Peyer's patch (tissue), 4 donors: ENCODE measurements at regions not wholly inside any gene's neighbourhood (a gene's known extent, or its start where the extent isn't known, plus 50 kb on each side); places are given as distances from the start of the nearest gene placed in this dataset.

Experiments
- DNase-seq, 3 donors: peaks; one replicate each; pipeline ENCODE4 v3.0.0-alpha.2; 2017 to 2019
- H3K27ac ChIP-seq, 4 donors: fragments of 200-600 bp; sonication (generic); one replicate each; pipeline ENCODE4 v1.5.1; 2016 to 2019
- H3K27me3 ChIP-seq, 2 donors: fragments of 200-600 bp; sonication (generic); one replicate each; pipeline ENCODE4 v1.5.1; 2019
- H3K36me3 ChIP-seq, 3 donors: fragments of 200-600 bp; sonication (generic); one replicate each; pipeline ENCODE4 v1.5.1; 2016 to 2019
- H3K4me1 ChIP-seq, 4 donors: fragments of 200-600 bp; sonication (generic); one replicate each; pipeline ENCODE4 v1.5.1; 2016 to 2019
- H3K4me3 ChIP-seq, 4 donors: fragments of 200-600 bp; sonication (generic); 1 replicate in 3 of 4; 2 replicates in 1 of 4; pipeline ENCODE4 v1.5.1; 2016 to 2019; ENCODE audit warnings: mild to moderate bottlenecking in 1 of 4
- H3K9me3 ChIP-seq, 4 donors: fragments of 200-600 bp; sonication (generic); one replicate each; pipeline ENCODE4 v1.5.1; 2016 to 2019; ENCODE audit warnings: mild to moderate bottlenecking in 1 of 4
- CTCF ChIP-seq, 6 experiments: fragments of 450-650 bp in 4 of 6; fragments of 200-600 bp in 2 of 6; sonication (generic) in 1 of 6; IDR thresholded peaks; one replicate each; pipeline ENCODE4 v1.5.1; 2017 to 2019; ENCODE audit warnings: antibody characterized with exemption in 6 of 6, mild to moderate bottlenecking in 3 of 6, moderate library complexity in 1 of 6
- POLR2A ChIP-seq, 2 donors: fragments of 450-650 bp; IDR thresholded peaks; one replicate each; pipeline ENCODE4 v1.5.1; 2017; ENCODE audit warnings: antibody characterized with exemption in 2 of 2, mild to moderate bottlenecking in 2 of 2, moderate library complexity in 2 of 2

- Histone ChIP-seq H3K36me3 (no peaks in the 10 kb centered on the region), H3K4me1 (no peaks in the 10 kb centered on the region), H3K9me3 (no peaks in the 10 kb centered on the region), H3K27ac (no peak overlapping the region), H3K4me3 (no peak overlapping the region), H3K27me3 (no peaks in the 10 kb centered on the region)
- TF ChIP-seq CTCF (IDR thresholded peaks at IDR 0.05) (no peak), POLR2A (IDR thresholded peaks at IDR 0.05) (no peak)
- no peak for DNase-seq
Observed at GRCh38 chr6:23343610-23344306, 774.4 kb downstream of the HDGFL1 start.

- no peak for TF ChIP-seq POLR2A (IDR thresholded peaks at IDR 0.05)
- TF ChIP-seq CTCF (IDR thresholded peaks at IDR 0.05), result no peak
- H3K4me1 ChIP-seq, result no peaks in the 10 kb centered on the region
- H3K36me3 ChIP-seq, result no peaks in the 10 kb centered on the region
- no peaks in the 10 kb centered on the region for H3K9me3 ChIP-seq
- H3K4me3 ChIP-seq, result no peak overlapping the region
- no peaks in the 10 kb centered on the region for H3K27me3 ChIP-seq
- H3K27ac ChIP-seq, result no peak overlapping the region
- no peak for DNase-seq
Observed at GRCh38 chr6:23348185-23348584, 777.8 kb upstream of the NRSN1 start.

GRCh38 chr6:23349521-23350147, 776.4 kb upstream of the NRSN1 start:
- Histone ChIP-seq H3K4me1 (no peaks in the 10 kb centered on the region), H3K4me3 (no peak overlapping the region), H3K27me3 (no peaks in the 10 kb centered on the region), H3K9me3 (no peaks in the 10 kb centered on the region), H3K36me3 (no peaks in the 10 kb centered on the region), H3K27ac (no peak overlapping the region)
- no peak for DNase-seq
- TF ChIP-seq POLR2A (IDR thresholded peaks at IDR 0.05) (no peak), CTCF (IDR thresholded peaks at IDR 0.05) (no peak)

- Histone ChIP-seq H3K27me3 (no peaks in the 10 kb centered on the region), H3K4me1 (no peaks in the 10 kb centered on the region), H3K27ac (no peak overlapping the region), H3K9me3 (no peaks in the 10 kb centered on the region), H3K36me3 (no peaks in the 10 kb centered on the region), H3K4me3 (no peak overlapping the region)
- TF ChIP-seq POLR2A (IDR thresholded peaks at IDR 0.05) (no peak), CTCF (IDR thresholded peaks at IDR 0.05) (no peak)
- no peak for DNase-seq
Observed at GRCh38 chr6:23350752-23351453, 775.1 kb upstream of the NRSN1 start.

GRCh38 chr6:23354004-23354403, 772.0 kb upstream of the NRSN1 start:
- no peaks in the 10 kb centered on the region for H3K36me3 ChIP-seq
- H3K27me3 ChIP-seq, result no peaks in the 10 kb centered on the region
- H3K27ac ChIP-seq, result no peak overlapping the region
- no peaks in the 10 kb centered on the region for H3K4me1 ChIP-seq
- H3K9me3 ChIP-seq, result no peaks in the 10 kb centered on the region
- H3K4me3 ChIP-seq, result no peak overlapping the region
- TF ChIP-seq CTCF (IDR thresholded peaks at IDR 0.05), result no peak
- no peak for TF ChIP-seq POLR2A (IDR thresholded peaks at IDR 0.05)
- DNase-seq, result no peak
